CD1c-positive myeloid dendritic cell (primary cell): ENCODE measurements at regions not wholly inside any gene's neighbourhood (a gene's known extent, or its start where the extent isn't known, plus 50 kb on each side); places are given as distances from the start of the nearest gene placed in this dataset.

Experiments used
- DNase-seq: peaks from one replicate; pipeline ENCODE4 v3.0.0-alpha.2; 2016; ENCODE audit errors: extremely low spot score

DNA sequence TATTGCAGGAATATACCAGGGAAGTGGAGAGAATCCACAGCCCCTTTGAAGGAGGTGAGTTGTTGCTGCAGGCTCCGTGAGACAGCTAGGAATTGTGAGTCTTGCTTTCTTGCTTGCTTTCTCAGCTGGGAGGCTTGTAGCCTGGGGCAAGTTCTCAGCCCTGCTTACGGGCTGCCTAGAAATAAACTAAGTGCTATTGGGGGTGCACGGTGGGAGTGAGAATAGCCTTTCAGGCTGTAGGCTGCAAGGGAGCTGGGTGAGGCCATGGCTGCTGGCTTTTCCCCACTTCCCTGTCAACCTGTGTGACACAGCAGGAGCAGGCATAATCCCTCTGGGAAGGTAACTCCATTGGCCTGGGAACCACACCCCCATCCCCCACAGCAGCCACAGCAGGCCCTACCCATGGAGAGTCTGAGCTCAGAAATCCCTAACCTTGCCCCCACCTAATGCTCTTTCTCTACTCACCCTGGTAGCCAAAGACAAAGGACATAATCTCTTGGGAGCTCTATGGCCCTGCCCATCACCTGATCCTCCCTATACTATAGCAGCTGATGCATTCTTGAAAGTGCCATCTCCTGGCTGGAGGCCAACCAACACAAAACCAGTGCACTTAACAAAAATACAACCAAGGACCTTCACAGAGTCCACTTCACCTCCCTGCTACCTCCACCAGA lies 113.0 kb downstream of the MMRN1 start:
- no peak for DNase-seq

DNA sequence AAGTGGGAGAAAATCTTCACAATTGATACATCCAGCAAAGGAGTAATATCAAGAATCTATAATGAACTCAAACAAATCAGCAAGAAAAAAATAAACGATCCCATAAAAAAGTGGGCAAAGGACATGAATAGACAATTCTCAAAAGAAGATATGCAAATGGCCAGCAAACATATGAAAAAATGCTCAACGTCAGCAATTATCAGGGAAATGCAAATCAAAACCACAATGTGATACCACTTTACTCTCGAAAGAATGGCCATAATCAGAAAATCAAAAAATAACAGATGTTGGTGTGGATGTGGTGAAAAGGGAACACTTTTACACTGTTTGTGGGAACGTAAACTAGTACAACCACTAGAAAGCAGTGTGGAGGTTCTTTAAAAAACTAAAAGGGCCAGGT lies 114.3 kb upstream of the CCSER1 start:
- no peak for DNase-seq

DNA sequence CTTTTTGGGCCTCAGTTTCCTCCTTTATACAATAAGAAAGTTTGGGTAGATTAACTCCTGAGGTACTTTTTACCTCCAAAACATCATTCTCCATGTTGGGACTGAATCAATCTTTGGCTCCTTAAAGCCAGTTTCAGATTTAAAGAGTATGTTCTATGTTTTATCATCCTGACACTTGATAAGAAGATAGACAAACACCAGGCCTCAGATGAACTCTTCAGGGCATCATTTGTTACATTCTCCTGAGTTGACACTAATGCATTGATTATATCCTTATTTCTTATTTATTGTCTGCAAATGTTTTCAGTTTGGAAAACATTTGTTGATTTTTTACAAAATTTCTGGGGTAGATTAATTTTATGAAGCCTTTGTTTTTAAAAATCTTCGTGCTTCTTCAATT lies 102.7 kb upstream of the CCSER1 start:
- DNase-seq = no peak

DNA sequence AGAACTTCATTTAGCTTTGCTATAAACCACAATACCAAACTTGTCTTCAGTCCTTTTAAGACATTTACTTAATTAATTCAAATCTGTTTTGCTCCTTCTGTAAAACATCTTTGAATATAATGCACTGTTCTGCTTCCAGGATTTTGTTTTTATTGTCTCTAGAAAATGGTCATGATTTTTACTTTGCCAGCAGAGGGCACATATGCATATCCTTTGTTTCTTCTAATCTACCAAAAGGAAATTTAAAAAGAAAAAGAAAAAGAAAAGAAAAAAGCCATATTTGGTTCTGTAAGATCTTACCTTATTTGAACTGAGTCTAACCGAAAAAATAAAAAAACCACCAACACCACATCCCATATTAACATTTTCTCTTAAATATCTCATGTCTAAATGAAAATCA lies 101.9 kb upstream of the CCSER1 start:
- no peak for DNase-seq

GRCh38 chr4:90027565-90027964 lies 99.6 kb upstream of the CCSER1 start:
- peak; percentile 75 for DNase-seq

DNA sequence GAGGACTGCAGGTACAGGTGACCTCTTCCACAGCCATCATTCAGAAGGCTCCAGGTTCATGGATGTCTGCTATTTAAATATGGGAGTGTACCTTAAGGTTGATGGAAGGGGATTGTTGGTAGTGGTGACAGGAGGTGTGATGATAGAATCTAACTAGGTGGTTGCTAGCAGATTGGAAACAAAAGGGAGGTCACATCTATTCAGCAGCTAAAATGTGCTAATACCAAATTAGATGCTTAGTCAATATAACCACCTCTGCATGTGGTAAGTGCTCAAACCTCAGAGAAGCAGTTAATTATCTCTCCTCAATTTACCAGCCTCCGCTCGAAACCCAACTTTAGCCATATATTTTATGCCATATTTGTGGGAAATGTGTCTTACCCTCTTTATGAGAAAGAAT lies 98.7 kb upstream of the CCSER1 start:
- DNase-seq = no peak

DNA sequence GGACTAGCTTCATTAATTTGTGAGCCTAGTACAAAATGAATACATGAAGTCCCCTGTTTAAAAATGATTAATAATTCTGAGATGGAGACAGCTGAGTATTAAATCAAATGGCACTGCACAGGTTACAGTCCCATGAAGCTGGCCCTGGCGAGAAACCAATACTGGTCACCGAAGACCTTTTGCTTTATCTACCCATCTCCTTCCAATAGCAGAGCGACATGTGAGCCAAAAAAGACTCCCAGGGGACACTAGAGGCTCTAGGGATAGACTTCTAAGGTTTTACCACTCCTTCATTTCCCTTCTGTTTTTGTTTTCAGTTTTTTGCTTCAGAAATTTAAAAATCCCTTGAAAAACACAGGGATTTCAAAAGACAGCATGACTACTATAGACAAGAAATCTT lies 97.0 kb upstream of the CCSER1 start:
- DNase-seq = no peak

- DNase-seq = peak; percentile 23
Measured at GRCh38 chr4:90030953-90031352, 96.2 kb upstream of the CCSER1 start.

GRCh38 chr4:90039122-90039521 lies 88.1 kb upstream of the CCSER1 start:
- DNase-seq = no peak

DNA sequence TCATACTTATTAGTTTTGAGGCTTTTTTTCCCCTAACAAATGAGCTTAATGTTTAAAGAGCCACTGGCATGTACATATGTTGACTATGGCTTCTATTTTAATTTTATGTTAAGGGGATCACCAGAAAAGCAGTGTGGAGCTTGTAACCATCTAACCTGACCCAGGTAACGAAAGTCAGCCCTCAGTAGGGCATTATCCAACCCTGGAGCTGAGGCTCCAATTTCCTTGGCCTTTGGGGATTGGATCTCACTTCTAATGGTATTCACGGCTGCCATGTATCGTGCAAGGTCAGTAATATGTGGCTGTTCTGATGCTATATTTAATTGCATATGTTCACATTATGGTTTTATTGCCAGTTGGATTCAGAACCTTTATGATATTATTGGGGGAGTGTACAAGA lies 75.2 kb upstream of the CCSER1 start:
- DNase-seq = no peak

DNA sequence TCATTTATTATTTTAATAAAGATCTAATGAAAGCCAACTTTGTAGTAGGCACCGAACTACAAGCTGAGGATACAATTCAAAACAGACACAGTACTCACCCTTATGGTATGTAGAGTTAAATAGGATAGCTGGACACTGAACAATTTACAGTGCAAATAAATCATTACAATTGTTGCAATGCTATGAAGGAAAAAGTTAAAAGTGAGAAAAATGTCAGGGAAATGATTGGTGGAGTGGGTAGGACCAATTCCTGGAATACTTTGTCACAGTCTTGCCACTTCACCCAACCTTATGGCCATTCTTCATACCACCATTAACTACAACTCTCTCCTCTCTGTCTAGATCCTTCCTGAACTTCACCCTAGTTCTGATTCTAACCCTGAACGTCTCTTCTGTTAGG lies 70.1 kb upstream of the CCSER1 start:
- no peak for DNase-seq

- DNase-seq = no peak
Measured at GRCh38 chr4:90060039-90060438, 67.2 kb upstream of the CCSER1 start.

DNA sequence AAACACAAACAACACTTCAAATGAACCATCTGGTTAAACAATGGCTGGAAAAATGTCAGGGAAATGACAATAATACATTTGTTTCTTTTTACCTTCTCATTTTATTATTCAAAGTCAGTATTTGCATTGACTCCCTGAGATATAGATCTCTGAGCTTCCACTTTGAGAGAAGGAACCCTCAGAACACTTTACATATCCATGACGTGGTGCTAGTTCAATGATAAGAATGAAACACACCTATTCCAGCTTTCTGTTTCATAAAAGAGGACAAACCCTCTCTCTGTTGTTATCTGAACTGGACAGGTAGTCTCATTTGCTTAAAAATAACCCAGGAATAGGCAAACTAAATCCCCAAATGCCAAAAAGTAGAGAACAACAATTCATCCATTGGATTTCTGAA lies 65.3 kb upstream of the CCSER1 start:
- no peak for DNase-seq

DNA sequence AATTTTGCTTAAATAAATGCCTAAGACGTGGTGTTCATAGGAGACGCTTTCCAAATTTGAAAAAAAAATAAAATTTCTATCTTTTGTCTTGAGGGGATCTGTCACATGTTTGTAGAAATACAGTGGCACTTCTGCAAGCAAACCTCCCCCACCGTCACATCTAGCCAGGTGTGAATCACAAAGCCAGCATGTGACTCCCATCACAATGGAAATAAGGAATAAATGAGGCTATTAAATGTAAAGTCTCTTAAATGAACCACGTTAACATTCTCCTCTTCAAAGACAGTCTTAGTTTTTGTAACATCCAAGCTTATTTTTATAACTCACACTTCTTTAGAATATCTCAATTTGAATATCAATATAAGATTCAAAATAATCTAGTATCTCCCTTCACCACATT lies 63.0 kb upstream of the CCSER1 start:
- DNase-seq = no peak

DNA sequence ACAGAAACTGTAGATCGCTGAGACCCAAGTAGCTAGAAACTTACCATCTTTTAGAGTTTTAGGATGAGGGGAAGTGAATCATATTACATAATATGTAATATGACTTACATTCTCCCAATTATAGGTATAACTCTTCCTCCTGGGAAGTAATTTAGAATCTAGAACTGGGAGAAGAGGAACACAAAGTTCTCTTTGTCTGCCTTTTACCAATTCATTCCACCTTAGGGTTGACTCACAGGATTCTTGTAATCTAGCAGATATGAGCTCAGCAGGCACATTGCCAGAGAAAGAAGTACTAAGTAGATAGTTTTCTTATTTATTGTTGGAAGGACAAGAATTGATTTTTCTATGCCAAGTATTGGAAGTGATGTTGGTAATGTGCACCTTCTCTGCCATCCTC lies 58.0 kb upstream of the CCSER1 start:
- DNase-seq = peak; percentile 16

DNA sequence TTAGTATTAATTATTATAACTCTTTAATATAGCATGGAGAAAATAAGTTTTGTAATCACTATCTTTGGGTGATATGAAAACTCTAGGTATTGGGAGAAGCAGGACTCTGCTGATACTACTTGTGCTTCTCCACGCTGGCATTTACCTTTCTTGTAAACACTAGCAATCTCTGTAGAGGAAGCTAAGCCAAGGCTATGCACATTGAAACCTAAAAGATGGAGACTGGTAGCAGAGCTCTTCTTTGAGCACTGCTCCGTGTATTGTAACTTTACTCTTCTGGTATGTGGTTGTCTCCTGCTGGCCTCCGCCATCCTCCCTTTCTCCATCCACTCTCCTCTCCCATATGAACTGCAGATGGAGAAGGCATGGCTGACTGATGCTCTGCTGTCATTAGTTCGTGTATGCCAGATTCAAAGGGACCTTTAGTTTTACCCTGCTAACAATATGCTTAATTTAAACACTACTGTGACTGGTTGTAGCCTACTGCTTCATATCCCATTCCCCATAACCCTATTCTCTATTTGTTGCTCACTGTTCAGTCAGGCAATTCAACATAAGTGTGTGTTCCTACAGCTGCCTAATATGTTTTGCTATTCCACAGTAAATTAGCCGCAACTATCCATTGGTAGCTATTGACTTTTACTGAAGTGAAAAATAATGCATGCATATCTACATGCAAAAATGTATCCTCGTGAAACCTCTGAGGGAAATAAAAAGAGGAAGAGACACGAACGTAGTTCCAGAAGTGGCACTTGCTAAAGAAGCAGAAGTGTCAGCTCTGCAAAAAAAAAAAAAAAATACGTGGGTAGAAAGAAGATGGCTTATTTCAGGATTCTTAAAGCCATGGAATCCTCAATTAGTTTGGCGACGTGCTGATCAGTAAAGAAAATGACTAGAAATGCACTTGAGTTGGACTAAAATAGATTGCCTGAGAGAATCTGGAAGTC lies 55.6 kb upstream of the CCSER1 start:
- DNase-seq = peak; percentile 80

- DNase-seq = no peak
Measured at GRCh38 chr4:90074322-90074886, 52.8 kb upstream of the CCSER1 start.
